ENCODE measurements at regions not wholly inside any gene's neighbourhood (a gene's known extent, or its start where the extent isn't known, plus 50 kb on each side); places are given as distances from the start of the nearest gene placed in this dataset.

DNA sequence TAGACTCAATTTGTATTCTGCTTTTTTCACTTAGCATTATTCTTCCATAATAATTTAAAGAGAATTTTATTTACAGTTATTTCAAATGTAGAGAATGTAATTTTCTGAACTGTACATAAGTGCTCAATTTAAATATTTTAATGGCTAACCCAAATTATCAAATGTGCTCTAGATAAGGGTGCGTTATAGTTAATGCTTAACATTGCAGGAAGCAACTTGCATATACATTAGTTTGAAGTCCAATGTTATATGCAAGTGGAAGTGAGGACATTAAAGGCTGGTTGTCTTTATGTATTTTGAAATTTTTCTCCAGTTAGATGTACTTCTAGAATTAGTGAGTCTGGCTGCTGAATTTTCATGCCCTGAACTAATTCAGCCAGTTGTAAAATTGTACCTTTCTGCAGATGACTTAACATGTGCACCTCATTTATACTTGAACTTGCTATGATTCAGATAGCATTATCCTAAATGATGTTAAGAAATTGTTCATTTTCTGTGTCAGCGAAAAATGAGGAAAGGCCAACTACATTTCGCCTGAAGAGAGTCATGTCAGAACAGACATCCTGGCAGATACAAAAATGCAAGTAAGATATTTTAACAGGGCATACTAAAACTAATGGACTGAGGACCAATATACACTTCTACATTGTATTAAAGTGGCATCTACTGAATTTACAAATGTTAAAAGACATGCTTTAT, 59.2 kb upstream of the GAREM1 start:
- BruUV-seq (replicated peaks), result no TSS peak
- TF ChIP-seq GATA2 (IDR thresholded peaks at IDR 0.05; ENCODE audit: insufficient read depth, insufficient read length, low read depth, low read length) (no peak), MYC (IDR thresholded peaks at IDR 0.05; ENCODE audit: low read depth, low read length) (no peak), JUN (IDR thresholded peaks at IDR 0.05; ENCODE audit: borderline replicate concordance, insufficient read depth, insufficient read length, low read depth) (no peak), FOS (IDR thresholded peaks at IDR 0.05; ENCODE audit: borderline replicate concordance, insufficient read depth, low read length) (no peak), EZH2 (IDR thresholded peaks at IDR 0.05; ENCODE audit: borderline replicate concordance, low read depth, low read length, severe bottlenecking) (no peak), POLR2AphosphoS5 (IDR thresholded peaks at IDR 0.05; ENCODE audit: insufficient read depth, low read depth, low read length) (no peak), POLR2A (IDR thresholded peaks at IDR 0.05; ENCODE audit: low read depth, low read length) (no peak), MAX (IDR thresholded peaks at IDR 0.05; ENCODE audit: insufficient read depth, insufficient read length) (no peak)
- TF ChIP-seq, protein P1, sequence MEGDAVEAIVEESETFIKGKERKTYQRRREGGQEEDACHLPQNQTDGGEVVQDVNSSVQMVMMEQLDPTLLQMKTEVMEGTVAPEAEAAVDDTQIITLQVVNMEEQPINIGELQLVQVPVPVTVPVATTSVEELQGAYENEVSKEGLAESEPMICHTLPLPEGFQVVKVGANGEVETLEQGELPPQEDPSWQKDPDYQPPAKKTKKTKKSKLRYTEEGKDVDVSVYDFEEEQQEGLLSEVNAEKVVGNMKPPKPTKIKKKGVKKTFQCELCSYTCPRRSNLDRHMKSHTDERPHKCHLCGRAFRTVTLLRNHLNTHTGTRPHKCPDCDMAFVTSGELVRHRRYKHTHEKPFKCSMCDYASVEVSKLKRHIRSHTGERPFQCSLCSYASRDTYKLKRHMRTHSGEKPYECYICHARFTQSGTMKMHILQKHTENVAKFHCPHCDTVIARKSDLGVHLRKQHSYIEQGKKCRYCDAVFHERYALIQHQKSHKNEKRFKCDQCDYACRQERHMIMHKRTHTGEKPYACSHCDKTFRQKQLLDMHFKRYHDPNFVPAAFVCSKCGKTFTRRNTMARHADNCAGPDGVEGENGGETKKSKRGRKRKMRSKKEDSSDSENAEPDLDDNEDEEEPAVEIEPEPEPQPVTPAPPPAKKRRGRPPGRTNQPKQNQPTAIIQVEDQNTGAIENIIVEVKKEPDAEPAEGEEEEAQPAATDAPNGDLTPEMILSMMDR (IDR thresholded peaks at IDR 0.05; ENCODE audit: extremely low read depth in 1 of 2, insufficient read depth in 1 of 2, low read depth in 1 of 2, low read length in 2 of 2), result no peak
- Histone ChIP-seq H2AFZ (ENCODE audit: low read depth, low read length) (no peak overlapping the region), H3K27me3 (ENCODE audit: control insufficient read depth in 2 of 2, insufficient read depth in 2 of 2, low read length in 2 of 2) (no peaks in the 10 kb centered on the region), H3K4me3 (replicated peaks in 1 of 3; ENCODE audit: insufficient read depth in 1 of 3, low read depth in 1 of 3, low read length in 3 of 3) (no peak overlapping the region), H3K9me3 (replicated peaks; ENCODE audit: control insufficient read depth, insufficient read depth, low read length) (no peaks in the 10 kb centered on the region), H4K20me1 (replicated peaks; ENCODE audit: control insufficient read depth, extremely low read depth, insufficient read depth, low read length) (no peaks in the 10 kb centered on the region), H3K4me1 (ENCODE audit: control insufficient read depth, extremely low read depth, insufficient read depth, low read length) (no peaks in the 10 kb centered on the region), H3K79me2 (ENCODE audit: control insufficient read depth, insufficient read depth, low read length) (no peaks in the 10 kb centered on the region), H3K27ac (ENCODE audit: insufficient read depth, low read depth, low read length) (no peak overlapping the region), H3K9me1 (replicated peaks; ENCODE audit: control insufficient read depth, extremely low read depth, insufficient read depth, low read length) (no peaks in the 10 kb centered on the region), H3K36me3 (ENCODE audit: control insufficient read depth in 2 of 2, extremely low read depth in 1 of 2, insufficient read depth in 2 of 2, low read length in 2 of 2) (no peaks in the 10 kb centered on the region), H3K4me2 (ENCODE audit: insufficient read depth, low read length) (no peak overlapping the region), H3K9ac (replicated peaks; ENCODE audit: extremely low read depth, insufficient read depth, low read length) (no peak overlapping the region)
- FAIRE-seq (no peak), DNase-seq (ENCODE audit: low read depth, low spot score) (no peak)
- dilution Hi-C loops (cut with MboI; ENCODE audit: extremely low pct_ligation_motif_present, low sequenced_read_pairs) (no loop called here), intact Hi-C loops (cut with micrococcal nuclease) (no loop called here)
- CTCF ChIA-PET, result no interaction called here
- POLR2A ChIA-PET, result no interaction called here

All from endothelial cell of umbilical vein (primary cell).